ENCODE measurements at regions not wholly inside any gene's neighbourhood (a gene's known extent, or its start where the extent isn't known, plus 50 kb on each side); places are given as distances from the start of the nearest gene placed in this dataset.

- TF ChIP-seq, protein P1, sequence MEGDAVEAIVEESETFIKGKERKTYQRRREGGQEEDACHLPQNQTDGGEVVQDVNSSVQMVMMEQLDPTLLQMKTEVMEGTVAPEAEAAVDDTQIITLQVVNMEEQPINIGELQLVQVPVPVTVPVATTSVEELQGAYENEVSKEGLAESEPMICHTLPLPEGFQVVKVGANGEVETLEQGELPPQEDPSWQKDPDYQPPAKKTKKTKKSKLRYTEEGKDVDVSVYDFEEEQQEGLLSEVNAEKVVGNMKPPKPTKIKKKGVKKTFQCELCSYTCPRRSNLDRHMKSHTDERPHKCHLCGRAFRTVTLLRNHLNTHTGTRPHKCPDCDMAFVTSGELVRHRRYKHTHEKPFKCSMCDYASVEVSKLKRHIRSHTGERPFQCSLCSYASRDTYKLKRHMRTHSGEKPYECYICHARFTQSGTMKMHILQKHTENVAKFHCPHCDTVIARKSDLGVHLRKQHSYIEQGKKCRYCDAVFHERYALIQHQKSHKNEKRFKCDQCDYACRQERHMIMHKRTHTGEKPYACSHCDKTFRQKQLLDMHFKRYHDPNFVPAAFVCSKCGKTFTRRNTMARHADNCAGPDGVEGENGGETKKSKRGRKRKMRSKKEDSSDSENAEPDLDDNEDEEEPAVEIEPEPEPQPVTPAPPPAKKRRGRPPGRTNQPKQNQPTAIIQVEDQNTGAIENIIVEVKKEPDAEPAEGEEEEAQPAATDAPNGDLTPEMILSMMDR (IDR thresholded peaks at IDR 0.05): no peak
- DNase-seq: no peak
- Histone ChIP-seq H4K20me1 (ENCODE audit: insufficient read depth, low read length) (no peaks in the 10 kb centered on the region), H3K9ac (ENCODE audit: insufficient read depth, low read length, poor library complexity, severe bottlenecking) (no peak overlapping the region), H3K4me1 (ENCODE audit: control insufficient read depth in 1 of 2, insufficient read depth in 2 of 2, low read length in 2 of 2) (no peaks in the 10 kb centered on the region), H3K27ac (ENCODE audit: low read depth in 1 of 2, low read length in 2 of 2) (no peak overlapping the region), H2AFZ (ENCODE audit: insufficient read depth, low read depth, low read length, poor library complexity, severe bottlenecking) (no peak overlapping the region), H3K9me3 (replicated peaks in 1 of 2; ENCODE audit: control insufficient read depth in 1 of 2, insufficient read depth in 1 of 2, low read length in 2 of 2) (peaks cover 0 to 5% of the 10 kb centered on the region in 2 donors), H3K4me2 (replicated peaks; ENCODE audit: extremely low read depth, low read length, poor library complexity, severe bottlenecking) (no peak overlapping the region), H3K4me3 (replicated peaks in 1 of 3; ENCODE audit: low read depth in 2 of 3, low read length in 3 of 3) (no peak overlapping the region), H3K27me3 (ENCODE audit: control insufficient read depth in 2 of 2, insufficient read depth in 2 of 2, low read length in 2 of 2) (no peaks in the 10 kb centered on the region), H3K79me2 (ENCODE audit: insufficient read depth, low read length) (no peaks in the 10 kb centered on the region), H3K36me3 (replicated peaks in 1 of 2; ENCODE audit: control insufficient read depth in 1 of 2, insufficient read depth in 2 of 2, low read length in 2 of 2) (no peaks in the 10 kb centered on the region)
- Mint-ChIP-seq H3K9me3 (peaks cover 2 to 12% (median 4%) of the 10 kb centered on the region in 7 donors), H3K4me3 (no peak overlapping the region), H3K36me3 (no peaks in the 10 kb centered on the region), H3K27ac (peak overlapping the region in 1 of 7 donors; percentile 41), H3K27me3 (ENCODE audit: low read depth in 3 of 3) (no peaks in the 10 kb centered on the region), H3K4me1 (no peaks in the 10 kb centered on the region)
- no CpG with 5 or more reads among the region's 2 CpGs for WGBS (ENCODE audit: insufficient coverage)
- intact Hi-C loops (cut with micrococcal nuclease): no loop called here
Measured at GRCh38 chr1:239635276-239635675, 248.9 kb downstream of the CHRM3 start.

DNA sequence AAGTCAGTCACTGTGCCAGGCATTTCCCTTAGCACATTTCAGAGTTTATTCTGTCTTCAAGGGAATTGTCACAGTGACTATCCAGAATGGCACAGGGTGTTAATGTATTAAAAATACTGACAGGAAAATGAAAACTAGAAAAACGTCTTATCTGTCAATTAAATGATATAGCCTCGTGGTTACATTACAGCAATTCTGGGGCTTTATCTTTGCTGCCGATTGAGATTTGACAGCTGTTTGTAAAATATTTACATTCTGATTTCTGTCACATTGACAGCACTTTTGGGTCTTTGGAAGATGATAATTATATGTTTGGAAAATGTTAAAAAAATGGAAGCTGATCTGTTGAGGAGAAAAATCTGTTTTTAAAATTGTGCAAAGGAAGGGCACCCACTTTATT is 250.0 kb downstream of the CHRM3 start:
- H3K9me3 Mint-ChIP-seq: peaks cover 4 to 14% (median 6%) of the 10 kb centered on the region in 7 donors
- Histone ChIP-seq H3K4me3 (replicated peaks in 1 of 3; ENCODE audit: low read depth in 2 of 3, low read length in 3 of 3) (no peak overlapping the region), H3K36me3 (replicated peaks in 1 of 2; ENCODE audit: control insufficient read depth in 1 of 2, insufficient read depth in 2 of 2, low read length in 2 of 2) (no peaks in the 10 kb centered on the region), H3K4me2 (replicated peaks; ENCODE audit: extremely low read depth, low read length, poor library complexity, severe bottlenecking) (no peak overlapping the region), H3K27ac (ENCODE audit: low read depth in 1 of 2, low read length in 2 of 2) (no peak overlapping the region), H3K79me2 (ENCODE audit: insufficient read depth, low read length) (no peaks in the 10 kb centered on the region), H3K27me3 (ENCODE audit: control insufficient read depth in 2 of 2, insufficient read depth in 2 of 2, low read length in 2 of 2) (no peaks in the 10 kb centered on the region), H3K9me3 (replicated peaks in 1 of 2; ENCODE audit: control insufficient read depth in 1 of 2, insufficient read depth in 1 of 2, low read length in 2 of 2) (peaks cover 0 to 5% of the 10 kb centered on the region in 2 donors), H3K4me1 (ENCODE audit: control insufficient read depth in 1 of 2, insufficient read depth in 2 of 2, low read length in 2 of 2) (no peaks in the 10 kb centered on the region), H2AFZ (ENCODE audit: insufficient read depth, low read depth, low read length, poor library complexity, severe bottlenecking) (no peak overlapping the region), H4K20me1 (ENCODE audit: insufficient read depth, low read length) (no peaks in the 10 kb centered on the region), H3K9ac (ENCODE audit: insufficient read depth, low read length, poor library complexity, severe bottlenecking) (no peak overlapping the region)
- H3K27ac Mint-ChIP-seq: no peak overlapping the region
- no peak overlapping the region for H3K4me3 Mint-ChIP-seq
- intact Hi-C loops (cut with micrococcal nuclease): no loop called here
- H3K36me3 Mint-ChIP-seq: no peaks in the 10 kb centered on the region
- no CpG with 5 or more reads among the region's 3 CpGs for WGBS (ENCODE audit: insufficient coverage)
- no peaks in the 10 kb centered on the region for H3K4me1 Mint-ChIP-seq
- TF ChIP-seq, protein P1 (IDR thresholded peaks at IDR 0.05): no peak
- H3K27me3 Mint-ChIP-seq (ENCODE audit: low read depth in 3 of 3): no peaks in the 10 kb centered on the region
- no peak for DNase-seq

Data from CD14-positive monocyte (primary cell).